NB4 (cell line): ENCODE measurements at regions not wholly inside any gene's neighbourhood (a gene's known extent, or its start where the extent isn't known, plus 50 kb on each side); places are given as distances from the start of the nearest gene placed in this dataset.

Experiments used
- MYC ChIP-seq: IDR thresholded peaks from 2 replicates; pipeline ENCODE4 v1.6.1; 2011; ENCODE audit warnings: low read depth, low read length
- POLR2A ChIP-seq: IDR thresholded peaks from 2 replicates; pipeline ENCODE4 v1.6.1; 2011; ENCODE audit warnings: mild to moderate bottlenecking; ENCODE audit not compliant: insufficient read length; ENCODE audit errors: extremely low read depth
- TF ChIP-seq, protein P1 (sequence below): IDR thresholded peaks from one replicate; pipeline ENCODE4 v1.5.1; 2012; ENCODE audit warnings: low read depth, low read length
- TF ChIP-seq, protein P2 (sequence below): IDR thresholded peaks from 2 replicates; pipeline ENCODE4 v1.6.1; 2011; ENCODE audit warnings: low read depth, low read length

DNA sequence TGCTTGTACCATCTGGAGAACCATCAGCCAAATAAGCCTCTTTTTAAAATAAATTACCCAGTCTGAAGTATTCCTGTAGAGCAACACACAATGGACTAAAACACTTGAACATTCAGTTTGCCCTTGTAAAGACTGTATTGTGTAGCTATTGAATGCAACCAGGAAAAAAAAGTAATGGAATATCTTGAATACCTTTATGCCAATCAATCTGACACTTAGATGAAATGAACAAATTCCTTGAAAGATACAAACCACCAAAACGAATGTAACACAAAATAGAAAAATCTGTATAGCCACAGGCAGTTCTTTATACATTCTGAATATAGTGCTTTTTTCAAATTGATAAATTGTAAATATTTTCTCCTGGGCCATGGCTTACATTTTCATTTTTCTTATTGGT, 63.3 kb upstream of the KCNJ16 start:
- TF ChIP-seq, protein P1, sequence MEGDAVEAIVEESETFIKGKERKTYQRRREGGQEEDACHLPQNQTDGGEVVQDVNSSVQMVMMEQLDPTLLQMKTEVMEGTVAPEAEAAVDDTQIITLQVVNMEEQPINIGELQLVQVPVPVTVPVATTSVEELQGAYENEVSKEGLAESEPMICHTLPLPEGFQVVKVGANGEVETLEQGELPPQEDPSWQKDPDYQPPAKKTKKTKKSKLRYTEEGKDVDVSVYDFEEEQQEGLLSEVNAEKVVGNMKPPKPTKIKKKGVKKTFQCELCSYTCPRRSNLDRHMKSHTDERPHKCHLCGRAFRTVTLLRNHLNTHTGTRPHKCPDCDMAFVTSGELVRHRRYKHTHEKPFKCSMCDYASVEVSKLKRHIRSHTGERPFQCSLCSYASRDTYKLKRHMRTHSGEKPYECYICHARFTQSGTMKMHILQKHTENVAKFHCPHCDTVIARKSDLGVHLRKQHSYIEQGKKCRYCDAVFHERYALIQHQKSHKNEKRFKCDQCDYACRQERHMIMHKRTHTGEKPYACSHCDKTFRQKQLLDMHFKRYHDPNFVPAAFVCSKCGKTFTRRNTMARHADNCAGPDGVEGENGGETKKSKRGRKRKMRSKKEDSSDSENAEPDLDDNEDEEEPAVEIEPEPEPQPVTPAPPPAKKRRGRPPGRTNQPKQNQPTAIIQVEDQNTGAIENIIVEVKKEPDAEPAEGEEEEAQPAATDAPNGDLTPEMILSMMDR = no peak
- TF ChIP-seq POLR2A (no peak), MYC (no peak)
- TF ChIP-seq, protein P2, sequence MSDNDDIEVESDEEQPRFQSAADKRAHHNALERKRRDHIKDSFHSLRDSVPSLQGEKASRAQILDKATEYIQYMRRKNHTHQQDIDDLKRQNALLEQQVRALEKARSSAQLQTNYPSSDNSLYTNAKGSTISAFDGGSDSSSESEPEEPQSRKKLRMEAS = no peak
